ENCODE measurements at regions not wholly inside any gene's neighbourhood (a gene's known extent, or its start where the extent isn't known, plus 50 kb on each side); places are given as distances from the start of the nearest gene placed in this dataset.

DNA sequence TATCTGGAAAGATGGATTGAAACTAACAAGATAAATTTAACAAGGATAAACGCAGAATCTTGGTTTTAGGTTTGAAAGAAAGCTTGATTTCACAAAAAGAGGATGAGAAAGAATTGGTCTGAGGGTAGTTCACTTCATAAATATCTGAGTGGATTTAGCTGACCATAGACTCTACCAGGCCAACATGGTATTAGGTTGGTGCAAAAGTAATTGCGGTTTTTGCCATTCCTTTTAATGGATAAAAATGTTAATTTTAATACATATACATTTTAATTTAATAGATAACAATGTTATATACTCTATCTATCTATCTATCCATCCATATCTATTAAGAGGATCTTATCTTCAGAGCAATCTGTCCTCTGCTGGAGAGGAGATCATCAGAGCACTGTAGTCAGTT is 70.2 kb upstream of the PLXNA2 start:
- TF ChIP-seq POLR2AphosphoS5 (IDR thresholded peaks at IDR 0.05) (no peak), POLR2A (IDR thresholded peaks at IDR 0.05) (no peak)
